ENCODE measurements at regions not wholly inside any gene's neighbourhood (a gene's known extent, or its start where the extent isn't known, plus 50 kb on each side); places are given as distances from the start of the nearest gene placed in this dataset.

GRCh38 chr4:1543561-1543960, 137.3 kb upstream of the NKX1-1 start:
- no peak for TF ChIP-seq CTCF (IDR thresholded peaks at IDR 0.05)
- no peak for TF ChIP-seq POLR2A (IDR thresholded peaks at IDR 0.05)
- TF ChIP-seq POLR2AphosphoS5 (IDR thresholded peaks at IDR 0.05) = no peak
